WTC11 (cell line): ENCODE measurements at regions not wholly inside any gene's neighbourhood (a gene's known extent, or its start where the extent isn't known, plus 50 kb on each side); places are given as distances from the start of the nearest gene placed in this dataset.
"Not testable (repeated sequence)": the region's sequence is repeated elsewhere in the genome, so short reads cannot be mapped to it uniquely, and the experiment has no call there.

Experiments
- ARID4B ChIP-seq: sonication (generic); formaldehyde crosslinking; IDR thresholded peaks from 2 replicates; pipeline ENCODE4 v1.8.0; 2023; ENCODE audit warnings: missing genetic modification reagents, mild to moderate bottlenecking, borderline replicate concordance
- ELF4 ChIP-seq: sonication (generic); formaldehyde crosslinking; IDR thresholded peaks from 2 replicates; pipeline ENCODE4 v1.8.1; 2022; ENCODE audit warnings: low read depth, mild to moderate bottlenecking, moderate library complexity, missing genetic modification reagents
- ESRRA ChIP-seq: sonication (generic); formaldehyde crosslinking; IDR thresholded peaks from 2 replicates; pipeline ENCODE4 v1.8.1; 2022; ENCODE audit warnings: mild to moderate bottlenecking, missing genetic modification reagents, borderline replicate concordance
- FOXP1 ChIP-seq: sonication (generic); formaldehyde crosslinking; IDR thresholded peaks from 2 replicates; pipeline ENCODE4 v1.8.0; 2022; ENCODE audit warnings: missing genetic modification reagents, mild to moderate bottlenecking, moderate library complexity, borderline replicate concordance
- JUN ChIP-seq: sonication (generic); formaldehyde crosslinking; IDR thresholded peaks from 2 replicates; pipeline ENCODE4 v1.8.0; 2023; ENCODE audit warnings: mild to moderate bottlenecking, missing genetic modification reagents
- TEAD4 ChIP-seq: sonication (generic); formaldehyde crosslinking; IDR thresholded peaks from 2 replicates; pipeline ENCODE4 v1.8.0; 2022; ENCODE audit warnings: mild to moderate bottlenecking, missing genetic modification reagents
- ZNF281 ChIP-seq: sonication (generic); formaldehyde crosslinking; IDR thresholded peaks from 2 replicates; pipeline ENCODE4 v1.8.0; 2023; ENCODE audit warnings: mild to moderate bottlenecking, missing genetic modification reagents
- ZNF423 ChIP-seq: fragments of 250-450 bp; sonication (Bioruptor Pico); IDR thresholded peaks from 2 replicates; pipeline ENCODE4 v2.1.2; 2022; ENCODE audit warnings: mild to moderate bottlenecking, moderate library complexity
- ZNF425 ChIP-seq: fragments of 250-450 bp; sonication (Bioruptor Pico); conservative IDR thresholded peaks from 2 replicates; pipeline ENCODE4 v1.9.0; 2021; ENCODE audit warnings: mild to moderate bottlenecking
- TF ChIP-seq, protein P1 (sequence below): fragments of 200-600 bp; IDR thresholded peaks from 2 replicates; pipeline ENCODE4 v1.8.0; 2022; ENCODE audit warnings: antibody characterized with exemption
- TF ChIP-seq, protein P2 (sequence below): fragments of 250-450 bp; sonication (Bioruptor Pico); IDR thresholded peaks from 2 replicates; pipeline ENCODE4 v2.1.2; 2022; ENCODE audit warnings: mild to moderate bottlenecking, moderate library complexity
- TF ChIP-seq, protein P3 (sequence below): sonication (generic); formaldehyde crosslinking; IDR thresholded peaks from 2 replicates; pipeline ENCODE4 v1.8.1; 2023; ENCODE audit warnings: mild to moderate bottlenecking, missing genetic modification reagents, moderate library complexity

- TF ChIP-seq ELF4 (CRISPR knock-in tag); ARID4B; ZNF423 (CRISPR knock-in tag); FOXP1 (CRISPR knock-in tag); ZNF281 (CRISPR knock-in tag); ZNF425 (CRISPR knock-in tag); ESRRA; JUN (CRISPR knock-in tag); TEAD4 (CRISPR knock-in tag): not testable (repeated sequence)
- TF ChIP-seq, protein P1, sequence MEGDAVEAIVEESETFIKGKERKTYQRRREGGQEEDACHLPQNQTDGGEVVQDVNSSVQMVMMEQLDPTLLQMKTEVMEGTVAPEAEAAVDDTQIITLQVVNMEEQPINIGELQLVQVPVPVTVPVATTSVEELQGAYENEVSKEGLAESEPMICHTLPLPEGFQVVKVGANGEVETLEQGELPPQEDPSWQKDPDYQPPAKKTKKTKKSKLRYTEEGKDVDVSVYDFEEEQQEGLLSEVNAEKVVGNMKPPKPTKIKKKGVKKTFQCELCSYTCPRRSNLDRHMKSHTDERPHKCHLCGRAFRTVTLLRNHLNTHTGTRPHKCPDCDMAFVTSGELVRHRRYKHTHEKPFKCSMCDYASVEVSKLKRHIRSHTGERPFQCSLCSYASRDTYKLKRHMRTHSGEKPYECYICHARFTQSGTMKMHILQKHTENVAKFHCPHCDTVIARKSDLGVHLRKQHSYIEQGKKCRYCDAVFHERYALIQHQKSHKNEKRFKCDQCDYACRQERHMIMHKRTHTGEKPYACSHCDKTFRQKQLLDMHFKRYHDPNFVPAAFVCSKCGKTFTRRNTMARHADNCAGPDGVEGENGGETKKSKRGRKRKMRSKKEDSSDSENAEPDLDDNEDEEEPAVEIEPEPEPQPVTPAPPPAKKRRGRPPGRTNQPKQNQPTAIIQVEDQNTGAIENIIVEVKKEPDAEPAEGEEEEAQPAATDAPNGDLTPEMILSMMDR: not testable (repeated sequence)
- TF ChIP-seq, protein P2, sequence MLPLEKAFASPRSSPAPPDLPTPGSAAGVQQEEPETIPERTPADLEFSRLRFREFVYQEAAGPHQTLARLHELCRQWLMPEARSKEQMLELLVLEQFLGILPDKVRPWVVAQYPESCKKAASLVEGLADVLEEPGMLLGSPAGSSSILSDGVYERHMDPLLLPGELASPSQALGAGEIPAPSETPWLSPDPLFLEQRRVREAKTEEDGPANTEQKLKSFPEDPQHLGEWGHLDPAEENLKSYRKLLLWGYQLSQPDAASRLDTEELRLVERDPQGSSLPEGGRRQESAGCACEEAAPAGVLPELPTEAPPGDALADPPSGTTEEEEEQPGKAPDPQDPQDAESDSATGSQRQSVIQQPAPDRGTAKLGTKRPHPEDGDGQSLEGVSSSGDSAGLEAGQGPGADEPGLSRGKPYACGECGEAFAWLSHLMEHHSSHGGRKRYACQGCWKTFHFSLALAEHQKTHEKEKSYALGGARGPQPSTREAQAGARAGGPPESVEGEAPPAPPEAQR (CRISPR knock-in tag): not testable (repeated sequence)
- TF ChIP-seq, protein P3, sequence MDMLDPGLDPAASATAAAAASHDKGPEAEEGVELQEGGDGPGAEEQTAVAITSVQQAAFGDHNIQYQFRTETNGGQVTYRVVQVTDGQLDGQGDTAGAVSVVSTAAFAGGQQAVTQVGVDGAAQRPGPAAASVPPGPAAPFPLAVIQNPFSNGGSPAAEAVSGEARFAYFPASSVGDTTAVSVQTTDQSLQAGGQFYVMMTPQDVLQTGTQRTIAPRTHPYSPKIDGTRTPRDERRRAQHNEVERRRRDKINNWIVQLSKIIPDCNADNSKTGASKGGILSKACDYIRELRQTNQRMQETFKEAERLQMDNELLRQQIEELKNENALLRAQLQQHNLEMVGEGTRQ (CRISPR knock-in tag): not testable (repeated sequence)
Observed at GRCh38 chr17:21574611-21575255, 117.6 kb upstream of the KCNJ18 start.
